Right forelimb (tissue), 1 donor: ENCODE measurements at regions not wholly inside any gene's neighbourhood (a gene's known extent, or its start where the extent isn't known, plus 50 kb on each side); places are given as distances from the start of the nearest gene placed in this dataset.

Experiments
- DNase-seq: peaks from one replicate; pipeline ENCODE4 v3.0.0-alpha.2; 2018

DNA sequence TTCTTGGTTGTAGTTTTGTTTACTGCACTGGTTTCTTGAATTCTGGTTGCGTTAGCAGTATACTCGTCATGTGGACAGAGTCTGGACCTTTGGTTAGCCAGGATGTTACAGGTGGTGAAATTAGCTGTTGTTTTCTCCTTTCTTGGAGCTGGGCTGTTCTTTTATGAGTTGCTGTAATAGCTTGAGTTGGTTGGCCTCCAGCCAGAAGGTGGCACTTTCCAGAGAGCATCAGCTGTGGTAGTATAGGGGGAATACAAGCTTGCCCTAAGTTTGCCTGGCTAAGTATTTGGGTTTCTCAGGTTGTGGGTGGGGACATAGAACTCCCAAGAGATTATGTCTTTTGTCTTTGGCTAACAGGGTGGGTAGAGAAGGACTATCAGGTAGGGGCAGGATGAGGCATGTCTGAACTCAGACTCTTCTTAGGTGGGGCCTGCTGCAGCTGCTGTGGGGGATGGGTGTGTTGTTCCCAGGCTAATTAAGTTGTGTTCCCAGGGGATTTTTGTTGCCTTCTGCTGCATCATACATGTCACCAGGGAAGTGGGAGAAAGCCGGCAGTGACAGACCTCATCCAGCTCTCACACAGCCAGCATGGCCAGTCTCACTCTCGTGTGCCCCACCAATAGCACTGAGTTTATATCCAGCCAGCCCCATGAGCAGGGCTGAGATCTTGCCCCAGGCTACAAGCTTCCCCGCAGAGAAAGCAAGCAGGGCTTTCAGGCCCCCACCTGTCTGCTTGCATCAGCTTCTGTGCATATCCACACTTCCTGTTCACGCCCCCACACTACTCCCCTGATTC, 246.7 kb upstream of the TPK1 start:
- no peak for DNase-seq

DNA sequence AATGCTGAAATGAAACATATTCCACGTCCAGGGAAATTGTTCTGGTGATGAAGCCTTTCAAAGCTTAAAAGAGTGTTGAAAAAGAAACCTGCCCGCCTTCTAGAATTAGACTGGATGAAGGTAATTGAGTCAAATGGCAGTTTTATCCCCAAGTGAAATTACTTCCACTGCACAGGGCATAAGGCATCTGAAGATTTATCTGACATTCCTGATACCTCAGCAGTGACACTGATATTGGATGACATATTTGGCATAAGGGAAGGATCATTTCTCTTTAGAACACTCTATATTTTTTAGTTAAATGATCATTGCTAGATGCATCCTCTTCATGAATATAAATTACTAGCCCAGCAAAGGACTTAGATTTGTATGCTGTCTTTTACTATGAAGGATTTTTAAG, 229.6 kb upstream of the TPK1 start:
- no peak for DNase-seq

DNA sequence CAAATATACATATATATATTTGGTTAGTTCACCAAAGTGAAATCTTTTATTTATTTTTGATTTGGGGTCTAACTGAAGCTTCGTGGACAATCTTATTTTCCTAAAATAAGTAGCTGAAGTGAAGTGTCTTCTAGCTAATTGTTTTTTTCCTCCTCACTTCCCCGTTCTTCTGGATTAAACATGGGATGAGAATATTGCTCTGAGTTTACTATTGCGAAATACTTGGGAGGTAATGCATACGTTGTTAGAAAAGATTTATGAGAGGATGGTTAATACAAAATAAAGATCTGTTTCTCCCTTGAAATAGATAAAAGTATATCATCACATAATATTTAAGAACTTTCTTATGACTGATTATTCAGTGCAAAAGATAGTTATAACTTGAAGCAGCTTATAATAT, 228.3 kb upstream of the TPK1 start:
- DNase-seq: no peak

DNA sequence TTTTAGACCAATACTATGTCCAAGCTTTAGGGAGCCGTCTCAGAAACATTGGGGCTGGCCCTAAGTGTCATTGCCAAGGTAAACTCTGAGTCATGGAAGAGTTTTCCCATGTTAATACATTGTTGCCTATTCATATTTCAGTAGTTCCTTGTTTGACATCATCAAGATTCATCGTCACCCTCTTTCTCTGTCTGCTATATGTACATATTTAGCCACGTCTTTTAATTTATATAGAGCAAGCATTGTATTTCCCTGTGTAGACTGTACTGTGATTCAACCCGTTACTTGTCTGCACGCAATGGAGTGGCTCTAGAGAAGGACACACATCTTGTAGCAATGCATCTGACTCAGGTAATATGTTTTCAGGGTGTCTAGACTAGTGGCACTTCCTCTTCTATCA, 217.9 kb upstream of the TPK1 start:
- DNase-seq: no peak

DNA sequence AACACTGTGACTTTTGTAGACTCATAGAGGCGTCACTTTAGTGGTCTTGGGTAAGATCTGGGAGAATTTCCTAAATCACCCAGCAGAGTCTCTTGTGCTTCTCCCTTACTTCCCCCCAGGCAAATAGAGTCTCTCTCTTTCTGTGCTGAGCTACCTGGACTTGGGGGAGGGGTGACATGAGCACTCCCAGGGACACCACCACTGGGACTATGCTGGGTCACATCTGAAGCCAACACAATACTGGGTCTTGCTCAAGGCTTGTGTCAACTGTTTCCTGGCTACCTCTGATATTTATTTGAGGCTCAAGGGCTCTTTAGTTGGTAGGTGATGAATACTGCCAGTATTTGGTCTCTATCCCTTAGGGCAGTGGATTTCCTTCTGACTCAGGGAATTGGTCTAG, 214.6 kb upstream of the TPK1 start:
- DNase-seq: no peak

DNA sequence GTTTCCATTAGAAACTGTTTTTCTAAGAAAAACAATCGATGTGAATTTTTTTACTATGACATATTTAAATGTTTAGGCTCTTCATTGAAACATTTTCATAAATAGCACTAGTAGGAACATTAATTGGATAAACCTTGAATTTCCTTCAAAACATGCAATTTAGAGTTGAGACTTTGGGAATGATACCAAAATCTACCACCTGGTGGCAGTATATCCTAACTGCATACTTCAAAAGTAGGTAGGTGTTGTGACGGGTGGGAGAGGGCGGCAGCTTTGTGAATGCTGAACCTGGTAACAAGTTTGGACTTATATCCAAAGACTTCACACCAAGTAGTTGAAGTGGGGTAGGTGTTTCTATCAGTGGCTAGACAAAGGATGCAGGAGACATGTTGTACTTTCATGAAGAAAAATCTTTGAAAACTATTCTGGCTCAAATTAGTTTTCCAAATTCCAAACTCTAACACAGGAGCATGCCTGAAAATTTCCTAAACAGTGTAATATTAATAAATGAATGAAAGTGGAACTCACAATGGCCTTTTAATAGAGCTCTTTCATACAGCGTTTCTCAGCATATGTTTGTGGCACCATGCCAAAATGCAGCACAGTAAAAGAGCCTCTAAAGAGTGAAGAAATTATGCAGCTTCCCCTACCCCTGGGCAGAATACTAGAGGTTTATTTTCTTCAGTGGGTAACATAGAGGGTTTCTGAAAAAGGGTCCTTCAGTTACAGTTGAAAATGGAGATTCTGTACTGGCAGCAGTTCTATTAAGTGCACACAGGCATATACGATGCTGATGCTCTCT, 201.0 kb upstream of the TPK1 start:
- peak; percentile 46 for DNase-seq

DNA sequence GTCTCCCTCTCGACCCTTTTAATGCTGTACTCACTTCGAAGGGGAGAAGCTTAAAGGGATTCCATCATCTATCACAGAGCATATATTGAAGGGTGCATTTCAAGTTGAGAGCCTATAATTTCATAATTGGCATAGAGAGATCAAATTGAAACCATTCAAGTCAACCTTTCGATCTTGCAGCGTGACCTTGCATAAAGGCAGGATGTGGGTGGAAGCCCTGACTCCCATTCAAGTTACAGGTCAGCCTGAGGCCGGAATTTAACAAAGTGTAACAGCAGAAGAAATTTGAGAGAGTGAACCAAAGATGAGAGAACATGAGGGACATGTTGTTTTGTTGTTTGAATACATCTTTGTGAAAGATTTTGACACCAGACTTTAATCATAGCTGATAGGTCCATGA, 195.3 kb upstream of the TPK1 start:
- DNase-seq: no peak

DNA sequence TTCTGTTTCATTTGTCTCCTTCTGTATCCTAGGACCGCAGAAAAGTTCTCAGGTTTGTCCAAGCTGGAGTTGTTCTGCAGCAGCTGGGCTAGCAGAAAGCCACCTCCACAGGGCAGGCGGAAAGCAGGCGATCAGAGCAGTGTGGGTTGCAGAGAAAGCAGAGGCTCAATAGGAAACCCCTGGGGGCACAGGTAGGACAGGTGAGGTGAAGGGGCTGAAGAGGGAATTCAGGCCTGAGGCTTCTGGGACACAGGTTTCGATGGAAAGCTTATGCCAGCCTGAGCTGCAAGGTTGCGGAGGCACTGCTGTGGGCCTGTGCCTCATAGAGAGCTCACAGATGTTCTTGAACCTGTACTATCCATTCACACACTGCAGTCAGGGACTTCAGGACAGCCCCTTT, 194.9 kb upstream of the TPK1 start:
- no peak for DNase-seq

DNA sequence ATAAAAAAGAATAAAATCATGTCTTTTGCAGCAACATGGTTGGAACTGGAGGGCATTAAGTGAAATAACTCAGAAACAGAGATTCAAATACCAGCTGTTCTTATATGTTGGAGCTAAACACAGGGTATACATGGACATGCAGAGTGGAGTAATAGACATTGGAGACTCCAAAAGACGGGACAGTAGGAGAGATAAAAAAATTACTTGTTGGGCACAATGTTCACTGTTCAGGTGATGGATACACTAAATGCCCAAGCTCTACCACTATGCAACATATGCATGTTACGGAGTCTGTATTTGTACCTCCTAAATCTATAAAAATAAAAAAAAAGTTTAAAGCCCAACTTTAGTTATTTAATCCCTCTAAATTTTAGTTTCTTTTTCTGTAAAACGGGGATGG, 184.6 kb upstream of the TPK1 start:
- no peak for DNase-seq

DNA sequence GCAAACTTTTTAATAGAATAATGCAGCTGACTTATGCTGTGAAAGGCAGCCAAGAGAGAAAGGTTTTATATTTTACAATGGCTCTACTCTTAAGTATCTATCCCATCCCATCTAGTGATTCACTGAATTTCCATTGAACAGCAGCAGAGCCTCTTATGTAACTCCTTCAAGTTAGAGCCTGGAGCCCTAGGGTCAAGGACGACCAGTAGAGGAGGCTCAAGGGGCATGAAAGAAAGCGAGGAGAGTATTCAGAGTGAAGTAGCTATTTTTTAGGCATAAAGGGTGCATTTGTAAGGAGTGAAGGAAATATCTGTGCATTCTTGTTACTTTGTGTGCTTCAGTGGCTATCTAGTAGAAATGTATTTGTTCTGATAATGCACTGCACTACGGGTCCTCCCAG, 180.2 kb upstream of the TPK1 start:
- DNase-seq: no peak

DNA sequence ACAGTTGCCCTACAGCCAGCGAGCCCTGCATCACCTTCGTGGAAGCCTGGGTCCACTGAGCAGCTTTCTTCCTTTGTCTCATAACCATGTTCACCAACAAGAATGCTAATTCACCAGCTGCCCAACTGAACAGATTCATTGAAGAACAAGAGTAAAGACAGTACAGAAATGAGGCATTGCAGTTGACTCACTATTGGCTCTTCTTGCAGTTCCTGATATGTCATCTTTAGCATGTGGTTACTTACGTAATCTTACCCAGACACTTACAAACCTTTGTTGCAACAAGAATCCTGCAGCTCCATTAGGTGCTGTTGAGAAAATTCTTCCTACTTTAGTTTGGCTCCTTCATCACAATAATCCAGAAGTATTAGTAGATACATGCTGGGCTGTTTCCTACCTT, 174.0 kb upstream of the TPK1 start:
- DNase-seq: no peak

DNA sequence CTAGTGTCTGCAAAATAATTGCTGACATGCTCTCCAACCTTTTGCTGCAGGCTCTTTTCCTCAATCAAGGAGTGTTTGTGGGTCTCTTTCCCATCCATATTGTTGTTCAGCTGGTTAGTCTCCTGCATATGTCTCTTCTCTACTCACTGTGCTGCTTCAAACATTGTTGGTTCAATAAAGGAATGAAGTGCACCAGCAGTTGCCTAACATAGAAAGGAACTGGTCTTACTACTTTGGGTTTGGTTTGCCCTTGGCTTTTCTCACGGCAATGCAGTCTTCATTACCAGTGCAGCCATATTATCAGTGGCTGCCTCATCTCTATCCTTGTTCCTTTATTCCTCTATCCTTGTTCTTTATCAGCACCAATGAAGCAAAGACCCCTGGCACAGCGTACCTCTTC, 169.7 kb upstream of the TPK1 start:
- no peak for DNase-seq

DNA sequence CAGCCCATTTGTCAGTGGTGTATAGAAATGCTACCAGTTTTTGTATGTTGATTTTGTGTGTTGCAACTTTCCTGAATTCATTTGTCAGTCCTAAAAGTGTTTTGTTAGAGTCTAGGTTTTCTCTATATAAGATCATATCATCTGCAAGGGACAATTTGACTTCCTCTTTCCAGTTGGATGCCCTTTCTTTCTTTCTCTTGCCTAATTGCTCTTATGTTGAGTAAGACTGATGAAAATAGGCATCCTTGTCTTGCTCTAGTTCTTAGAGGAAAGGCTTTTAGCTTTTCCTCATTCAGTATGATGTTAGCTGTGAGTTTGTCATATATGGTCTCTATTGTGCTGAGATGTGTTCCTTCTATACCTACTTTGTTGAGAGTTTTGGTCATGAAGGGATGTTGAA, 161.7 kb upstream of the TPK1 start:
- DNase-seq: no peak

DNA sequence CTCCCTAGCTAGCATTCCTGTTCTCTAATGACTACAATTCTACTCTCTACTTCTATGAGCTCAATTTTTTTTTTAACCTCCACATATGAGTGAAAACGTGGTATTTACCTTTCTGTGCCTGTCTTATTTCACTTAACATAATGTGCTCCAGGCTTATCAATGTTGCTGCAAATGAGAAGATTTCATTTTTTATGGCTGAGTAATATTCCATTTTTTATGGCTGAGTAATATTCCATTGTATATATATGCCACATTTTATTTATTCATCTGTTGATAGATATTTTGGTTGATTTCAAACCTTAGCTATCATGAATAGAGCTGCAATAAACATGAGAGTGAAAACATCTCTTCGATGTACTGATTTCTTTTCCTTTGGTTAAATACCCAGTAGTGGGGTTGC, 159.6 kb upstream of the TPK1 start:
- no peak for DNase-seq

DNA sequence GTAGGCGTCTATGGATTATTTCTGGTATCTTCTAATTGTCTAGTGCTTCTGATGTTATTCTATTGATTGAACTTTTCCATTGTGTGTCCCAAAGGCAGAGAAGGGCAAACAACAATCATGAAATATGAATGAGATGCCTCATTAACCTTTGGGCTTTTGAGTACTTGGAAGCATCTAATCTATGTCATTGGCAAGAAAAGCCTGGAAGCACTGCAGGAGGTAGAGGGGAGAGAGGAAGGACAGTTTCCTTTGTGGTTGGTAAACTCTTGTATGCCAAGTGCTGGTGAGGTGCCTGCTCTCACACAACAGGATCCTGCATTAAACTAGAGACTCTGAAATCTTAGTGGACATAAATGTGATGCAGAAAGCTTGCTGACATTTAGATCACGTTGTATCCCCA, 155.2 kb upstream of the TPK1 start:
- DNase-seq: no peak

DNA sequence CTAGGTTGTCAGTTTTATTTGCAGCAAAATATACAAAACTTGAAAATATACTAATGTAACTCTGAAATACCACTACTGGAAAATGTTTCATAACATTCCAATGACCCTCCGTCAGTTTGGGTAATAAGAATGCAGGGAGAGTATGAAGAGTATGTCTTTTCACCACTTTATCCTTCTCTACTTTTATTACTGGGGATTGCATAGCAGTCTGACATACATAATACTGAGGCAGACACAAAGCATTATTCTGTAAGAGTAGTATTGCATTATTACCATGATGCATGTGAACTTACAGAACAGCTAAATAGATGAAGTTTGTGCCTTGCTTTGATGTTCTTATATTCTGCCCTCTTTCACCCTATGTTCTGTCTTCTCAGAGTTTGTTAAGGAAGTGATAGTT, 151.8 kb upstream of the TPK1 start:
- DNase-seq: no peak

DNA sequence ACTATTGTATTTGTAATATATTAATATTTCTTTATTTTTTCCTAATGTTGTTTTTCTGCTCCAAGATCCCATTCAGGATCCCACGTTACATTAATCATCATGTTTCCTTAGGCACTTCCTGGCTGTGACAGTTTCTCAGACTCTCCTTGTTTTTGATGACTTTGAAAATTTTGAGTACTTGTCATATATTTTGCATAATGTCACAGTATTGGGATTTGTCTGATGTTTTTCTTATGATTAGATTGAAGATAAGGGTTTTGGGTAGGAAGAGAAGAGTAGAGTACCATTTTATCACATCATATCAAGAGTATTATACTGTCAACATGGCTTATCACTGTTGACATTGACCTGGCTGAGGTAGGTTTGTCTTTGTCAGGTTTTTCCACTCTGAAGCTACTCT, 146.3 kb upstream of the TPK1 start:
- DNase-seq: no peak

DNA sequence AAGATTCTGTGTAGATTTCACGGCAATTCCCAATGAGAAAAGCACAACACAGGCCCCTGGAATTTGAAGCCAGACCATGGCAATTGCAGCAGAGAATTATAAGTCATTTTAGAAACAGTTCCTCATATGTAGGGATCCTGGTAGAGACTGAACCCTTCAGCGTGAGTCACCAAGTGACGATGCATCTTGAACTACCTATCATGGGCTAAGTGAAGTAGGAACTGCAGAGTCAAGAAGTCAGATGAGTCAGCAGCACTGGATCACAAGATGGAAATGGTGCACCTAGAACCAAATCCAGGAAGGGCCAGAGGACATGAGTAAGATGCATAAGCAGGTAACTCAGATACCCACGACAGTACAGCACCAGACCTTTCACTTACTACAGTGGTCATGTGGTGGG, 140.0 kb upstream of the TPK1 start:
- no peak for DNase-seq

DNA sequence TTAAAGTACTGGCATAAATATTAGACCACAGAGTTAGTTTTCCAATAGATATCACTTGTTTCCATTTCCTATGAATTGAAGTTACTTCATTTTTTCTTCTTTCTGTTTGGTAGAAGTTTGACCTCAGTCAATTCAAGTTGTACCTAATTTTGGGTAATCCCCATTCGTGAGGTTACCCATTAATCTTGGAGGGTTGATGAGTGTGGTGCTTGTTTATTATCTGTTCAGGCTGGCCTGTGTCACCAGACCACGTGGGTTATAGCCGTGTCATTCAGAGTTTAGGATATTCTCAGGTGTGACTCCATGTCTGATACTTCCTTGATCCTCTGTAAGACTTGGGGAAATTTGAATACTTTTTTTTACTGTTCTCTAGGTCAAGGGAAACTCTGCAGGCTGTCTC, 133.9 kb upstream of the TPK1 start:
- no peak for DNase-seq

DNA sequence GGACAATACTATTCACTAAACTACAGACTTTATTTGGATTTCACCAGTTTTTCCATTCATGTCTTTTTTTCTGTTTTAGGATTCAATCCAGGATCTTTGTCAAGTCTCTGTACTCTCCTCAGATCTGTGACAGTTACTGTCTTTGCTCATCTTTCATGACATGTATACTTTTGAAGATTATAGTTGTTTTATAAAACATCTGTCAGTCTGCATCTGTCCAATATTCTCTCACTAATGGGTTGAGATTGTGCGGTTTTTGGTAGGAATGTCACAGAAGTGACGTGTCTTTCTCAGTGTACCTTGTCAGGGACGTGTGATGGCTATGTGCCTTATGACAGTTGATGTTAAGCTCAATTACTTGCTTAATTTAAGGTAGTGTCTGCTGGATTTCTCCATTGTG, 124.9 kb upstream of the TPK1 start:
- DNase-seq: no peak

DNA sequence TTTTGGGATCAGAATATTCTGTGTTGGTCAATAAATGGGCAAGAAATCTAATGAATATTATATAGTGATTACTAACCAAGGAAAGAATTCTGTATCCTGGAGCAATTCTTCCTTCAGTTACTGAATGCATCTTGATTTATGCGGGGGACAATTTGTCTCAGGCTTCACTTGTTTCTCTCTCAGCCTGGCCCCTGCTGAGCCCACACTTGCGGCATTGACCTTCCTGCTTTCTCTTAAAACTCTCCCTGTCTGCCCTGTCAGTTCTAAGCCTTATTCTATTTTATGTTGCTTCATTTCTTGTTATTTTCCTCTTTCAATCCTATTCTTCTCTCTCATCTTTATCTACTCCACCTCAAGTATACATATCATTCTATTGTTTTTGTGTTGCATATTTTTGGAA, 122.1 kb upstream of the TPK1 start:
- DNase-seq: no peak

DNA sequence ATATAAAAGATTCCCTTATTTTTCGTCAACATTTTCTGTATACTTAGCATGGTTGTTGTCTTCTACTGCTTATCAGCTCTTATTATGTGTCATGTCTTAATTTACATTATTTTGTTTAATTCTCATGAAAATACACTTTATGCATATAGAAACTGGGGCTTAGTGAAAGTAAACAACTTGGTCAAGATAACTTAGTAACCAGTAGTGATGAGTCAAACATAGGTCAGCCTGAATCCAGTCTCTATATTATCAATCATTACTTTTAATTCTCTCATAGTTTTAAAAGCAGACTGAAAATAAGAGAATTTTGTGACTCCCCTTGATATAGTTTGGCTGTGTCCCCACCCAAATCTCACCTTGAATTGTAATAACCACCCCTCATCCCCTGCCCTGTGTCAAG, 119.6 kb upstream of the TPK1 start:
- no peak for DNase-seq

DNA sequence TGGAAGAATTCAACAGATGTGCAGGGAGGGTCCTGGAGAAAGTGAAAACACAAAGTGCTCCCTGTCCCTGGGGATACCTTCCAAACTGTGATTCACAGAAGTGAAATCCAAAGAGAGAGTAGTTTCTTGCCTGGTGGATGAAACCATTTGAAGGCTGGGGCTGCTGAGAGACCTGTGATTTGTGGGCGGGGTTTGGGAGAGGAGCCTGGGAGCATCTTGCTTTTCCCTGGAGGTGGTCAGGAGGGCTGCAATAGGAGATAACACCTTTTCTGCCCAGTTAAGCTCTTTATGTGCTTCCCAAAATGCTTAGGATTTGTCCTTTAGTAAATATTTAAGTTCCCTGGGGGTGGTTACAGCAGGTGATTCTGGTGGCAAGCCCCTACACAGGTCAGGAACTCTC, 105.3 kb upstream of the TPK1 start:
- no peak for DNase-seq

DNA sequence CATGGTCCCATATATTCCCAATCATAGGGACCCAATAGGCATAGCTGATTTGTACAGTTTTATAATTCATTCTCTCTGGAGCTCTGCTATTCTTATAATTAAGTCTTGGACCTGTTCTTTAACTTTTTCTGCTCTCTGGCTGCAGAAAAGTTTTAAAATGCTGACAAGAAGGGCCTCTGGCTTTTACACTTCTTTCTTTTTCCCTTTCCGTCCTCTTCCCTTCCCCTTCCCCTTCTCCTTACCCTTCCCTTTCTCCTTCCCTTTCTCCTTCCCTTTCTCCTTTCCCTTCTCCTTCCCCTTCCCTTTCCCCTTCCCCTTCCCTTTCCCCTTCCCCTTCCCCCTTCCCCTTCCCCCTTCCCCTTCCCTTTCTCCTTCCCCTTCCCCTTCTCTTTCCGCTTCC, 101.3 kb upstream of the TPK1 start:
- DNase-seq: no peak

DNA sequence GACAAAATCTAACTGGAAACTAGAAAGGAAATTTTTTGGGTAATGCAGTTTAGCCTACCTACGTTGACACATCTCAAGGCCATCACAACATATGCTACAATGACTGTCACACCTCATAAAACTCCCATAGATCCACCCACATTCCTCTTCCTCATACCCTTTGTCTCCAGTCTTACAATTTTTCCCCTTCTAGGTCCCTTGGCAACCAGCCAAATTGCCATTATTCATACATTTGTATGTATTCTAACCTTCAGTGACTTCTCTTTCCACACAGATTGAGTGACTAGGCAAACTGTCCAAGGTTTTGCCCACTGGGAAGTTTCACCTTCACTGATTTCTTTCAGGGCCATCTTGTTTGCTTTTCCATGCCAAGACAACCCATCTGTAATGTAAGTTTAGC, 100.5 kb upstream of the TPK1 start:
- no peak for DNase-seq
